Panc1 (cell line): ENCODE measurements at regions not wholly inside any gene's neighbourhood (a gene's known extent, or its start where the extent isn't known, plus 50 kb on each side); places are given as distances from the start of the nearest gene placed in this dataset.

Experiments
- ATAC-seq: fragments of 200-7000 bp; cut with Tn5 transposase; 2 replicates; pipeline ENCODE4 v1.9.1; 2020; ENCODE audit warnings: mild to moderate bottlenecking, moderate library complexity
- BruUV-seq: library from RNA; stranded (reverse); fragments of 400-500 nt; replicated peaks from 2 replicates; lab custom pipeline; 2021; lab: Mats Ljungman, UMichigan
- CTCF ChIA-PET: fragments of 300-600 bp; sonication (Branson Sonifier 250); formaldehyde crosslinking; loops from one replicate; lab custom pipeline; 2022; ENCODE audit warnings: antibody characterized with exemption; lab: Charles Lee
- POLR2A ChIA-PET: fragments of 300-600 bp; sonication (Branson Sonifier 250); formaldehyde crosslinking; loops from one replicate; lab custom pipeline; 2022; ENCODE audit warnings: antibody characterized with exemption; lab: Charles Lee
- DNase-seq: peaks from one replicate; pipeline ENCODE4 v3.0.0-alpha.2; 2010; ENCODE audit warnings: low read depth, low spot score
- H3K27ac ChIP-seq: 2 replicates; pipeline ENCODE4 v1.5.1; 2011; ENCODE audit warnings: mild to moderate bottlenecking, low read length, inconsistent platforms
- H3K27me3 ChIP-seq: fragments of 200-500 bp; sonication (Bioruptor generic); 2 replicates; pipeline ENCODE4 v1.6.0; 2014; ENCODE audit warnings: low read length, inconsistent platforms; ENCODE audit not compliant: control insufficient read depth, insufficient read depth
- H3K36me3 ChIP-seq: fragments of 200-500 bp; sonication (Bioruptor generic); 2 replicates; pipeline ENCODE4 v1.5.1; 2014; ENCODE audit warnings: inconsistent platforms, mild to moderate bottlenecking, low read length, moderate library complexity; ENCODE audit not compliant: control insufficient read depth, insufficient read depth
- H3K4me1 ChIP-seq: 2 replicates; pipeline ENCODE4 v1.5.1; 2011; ENCODE audit warnings: inconsistent platforms, mild to moderate bottlenecking, low read length, moderate library complexity; ENCODE audit not compliant: control insufficient read depth, insufficient read depth
- H3K4me3 ChIP-seq, 2 experiments: 2 replicates each; pipeline ENCODE4 v1.5.1; 2011 to 2012; ENCODE audit warnings: low read depth in 2 of 2, low read length in 2 of 2, mild to moderate bottlenecking in 2 of 2, inconsistent platforms in 1 of 2, moderate library complexity in 1 of 2
- H3K9me3 ChIP-seq: fragments of 200-500 bp; sonication (Bioruptor generic); 2 replicates; pipeline ENCODE4 v1.5.1; 2014; ENCODE audit warnings: low read depth, mild to moderate bottlenecking, inconsistent platforms, low read length, moderate library complexity; ENCODE audit not compliant: control insufficient read depth, insufficient read depth
- POLR2AphosphoS5 ChIP-seq: IDR thresholded peaks from 2 replicates; pipeline ENCODE4 v1.6.1; 2012; ENCODE audit warnings: mild to moderate bottlenecking, low read depth, low read length, moderate library complexity
- REST ChIP-seq, 2 experiments: IDR thresholded peaks; 2 replicates each; pipeline ENCODE4 v1.6.1; 2011 to 2012; ENCODE audit warnings: low read depth in 2 of 2, control low read depth in 1 of 2, low read length in 1 of 2, mild to moderate bottlenecking in 1 of 2, moderate library complexity in 1 of 2; ENCODE audit not compliant: insufficient read depth in 1 of 2
- SIN3A ChIP-seq: IDR thresholded peaks from 2 replicates; pipeline ENCODE4 v1.6.1; 2012; ENCODE audit warnings: low read depth, mild to moderate bottlenecking, low read length, moderate library complexity, borderline replicate concordance; ENCODE audit not compliant: insufficient read depth
- TCF7L2 ChIP-seq: IDR thresholded peaks from 2 replicates; pipeline ENCODE4 v1.6.1; 2011; ENCODE audit warnings: mild to moderate bottlenecking, low read depth, low read length, inconsistent platforms
- in situ Hi-C: cut with HindIII; loops from 2 replicates; pipeline ENCODE4 v1.10.0; 2016; ENCODE audit warnings: low sequenced_read_pairs, low pct_unique_long_range_greater_than_20kb
- intact Hi-C: fragments of 100-400 bp; cut with micrococcal nuclease; formaldehyde crosslinking; loops from one replicate; pipeline ENCODE4 v1.10.0; 2022; ENCODE audit not compliant: unreplicated experiment
- TF ChIP-seq, protein P1 (sequence below): fragments of 450-650 bp; IDR thresholded peaks from 2 replicates; pipeline ENCODE4 v1.5.1; 2017; ENCODE audit warnings: mild to moderate bottlenecking

- BruUV-seq = no TSS peak
- ATAC-seq = no peak
- CTCF ChIA-PET = no interaction called here
- intact Hi-C loops = no loop called here
- Histone ChIP-seq H3K27ac (no peak overlapping the region), H3K4me1 (no peaks in the 10 kb centered on the region), H3K27me3 (no peaks in the 10 kb centered on the region), H3K9me3 (no peaks in the 10 kb centered on the region), H3K36me3 (no peaks in the 10 kb centered on the region), H3K4me3 (no peak overlapping the region)
- POLR2A ChIA-PET = no interaction called here
- DNase-seq = no peak
- in situ Hi-C loops = no loop called here
- no peak for TF ChIP-seq TCF7L2
- TF ChIP-seq POLR2AphosphoS5 = no peak
- TF ChIP-seq SIN3A = no peak
- no peak for TF ChIP-seq REST (IDR thresholded peaks at IDR 0.05; ENCODE audit: insufficient read depth in 1 of 2, low read depth in 2 of 2, low read length in 1 of 2)
- TF ChIP-seq, protein P1, sequence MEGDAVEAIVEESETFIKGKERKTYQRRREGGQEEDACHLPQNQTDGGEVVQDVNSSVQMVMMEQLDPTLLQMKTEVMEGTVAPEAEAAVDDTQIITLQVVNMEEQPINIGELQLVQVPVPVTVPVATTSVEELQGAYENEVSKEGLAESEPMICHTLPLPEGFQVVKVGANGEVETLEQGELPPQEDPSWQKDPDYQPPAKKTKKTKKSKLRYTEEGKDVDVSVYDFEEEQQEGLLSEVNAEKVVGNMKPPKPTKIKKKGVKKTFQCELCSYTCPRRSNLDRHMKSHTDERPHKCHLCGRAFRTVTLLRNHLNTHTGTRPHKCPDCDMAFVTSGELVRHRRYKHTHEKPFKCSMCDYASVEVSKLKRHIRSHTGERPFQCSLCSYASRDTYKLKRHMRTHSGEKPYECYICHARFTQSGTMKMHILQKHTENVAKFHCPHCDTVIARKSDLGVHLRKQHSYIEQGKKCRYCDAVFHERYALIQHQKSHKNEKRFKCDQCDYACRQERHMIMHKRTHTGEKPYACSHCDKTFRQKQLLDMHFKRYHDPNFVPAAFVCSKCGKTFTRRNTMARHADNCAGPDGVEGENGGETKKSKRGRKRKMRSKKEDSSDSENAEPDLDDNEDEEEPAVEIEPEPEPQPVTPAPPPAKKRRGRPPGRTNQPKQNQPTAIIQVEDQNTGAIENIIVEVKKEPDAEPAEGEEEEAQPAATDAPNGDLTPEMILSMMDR = no peak
Measured at GRCh38 chr15:29333261-29333660, 63.6 kb upstream of the NSMCE3 start.

- BruUV-seq = no TSS peak
- CTCF ChIA-PET = no interaction called here
- in situ Hi-C loops = no loop called here
- Histone ChIP-seq H3K36me3 (no peaks in the 10 kb centered on the region), H3K4me1 (no peaks in the 10 kb centered on the region), H3K4me3 (no peak overlapping the region), H3K27me3 (no peaks in the 10 kb centered on the region), H3K9me3 (no peaks in the 10 kb centered on the region), H3K27ac (no peak overlapping the region)
- POLR2A ChIA-PET = no interaction called here
- no peak for DNase-seq
- ATAC-seq = no peak
- intact Hi-C loops = no loop called here
- TF ChIP-seq REST (IDR thresholded peaks at IDR 0.05; ENCODE audit: insufficient read depth in 1 of 2, low read depth in 2 of 2, low read length in 1 of 2) = no peak
- no peak for TF ChIP-seq TCF7L2
- TF ChIP-seq, protein P1 = no peak
Measured at GRCh38 chr15:29331669-29332068, 62.0 kb upstream of the NSMCE3 start.
